Spleen (tissue), 7 donors: ENCODE measurements at regions not wholly inside any gene's neighbourhood (a gene's known extent, or its start where the extent isn't known, plus 50 kb on each side); places are given as distances from the start of the nearest gene placed in this dataset.

Experiments used
- POLR2A ChIP-seq, 3 donors: fragments of 450-650 bp; IDR thresholded peaks; one replicate each; pipeline ENCODE4 v1.5.1; 2017; ENCODE audit warnings: antibody characterized with exemption in 3 of 3, mild to moderate bottlenecking in 1 of 3
- POLR2AphosphoS5 ChIP-seq, 3 donors: sonication (generic); formaldehyde crosslinking; IDR thresholded peaks; one replicate each; pipeline ENCODE4 v1.5.1; 2017; ENCODE audit warnings: antibody characterized with exemption in 3 of 3
- TF ChIP-seq, protein P1 (sequence below), 11 experiments: fragments of 200-600 bp in 7 of 11; fragments of 450-650 bp in 4 of 11; sonication (generic) in 4 of 11; IDR thresholded peaks in 8 of 11; conservative IDR thresholded peaks in 3 of 11; 1 replicate in 7 of 11; 2 replicates in 4 of 11; pipeline versions ENCODE4 v1.4.0 to v1.8.0; 2016 to 2021; ENCODE audit warnings: antibody characterized with exemption in 11 of 11, inconsistent platforms in 4 of 11, mild to moderate bottlenecking in 1 of 11
- donor health status: DM: no; HTN: no; CAD: no; lungs with moderate emphysema.
- donor health status: DM: no; HTN: no; CAD: no.
- donor health status: DM: no; HTN: no; CAD: no.

DNA sequence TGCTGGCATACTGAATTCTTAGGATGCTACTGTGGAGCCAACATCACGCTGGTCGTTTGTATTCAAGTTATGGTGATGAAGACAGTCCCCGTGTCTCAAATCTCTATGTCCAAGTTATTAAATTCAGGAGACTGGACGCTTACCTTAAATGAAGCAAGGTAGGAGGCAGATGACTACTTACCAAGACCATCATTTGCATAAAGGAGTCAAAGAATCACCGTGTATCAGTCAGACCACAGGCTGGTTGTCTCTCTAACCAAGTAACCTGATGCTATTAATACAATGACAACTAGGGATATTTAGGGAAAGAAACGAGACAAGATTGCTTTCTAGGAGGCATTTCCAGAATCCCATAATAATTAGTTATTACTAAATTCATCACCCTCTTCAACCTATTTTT, 78.1 kb upstream of the FRMD6 start:
- TF ChIP-seq POLR2AphosphoS5 (IDR thresholded peaks at IDR 0.05): no peak
- TF ChIP-seq, protein P1, sequence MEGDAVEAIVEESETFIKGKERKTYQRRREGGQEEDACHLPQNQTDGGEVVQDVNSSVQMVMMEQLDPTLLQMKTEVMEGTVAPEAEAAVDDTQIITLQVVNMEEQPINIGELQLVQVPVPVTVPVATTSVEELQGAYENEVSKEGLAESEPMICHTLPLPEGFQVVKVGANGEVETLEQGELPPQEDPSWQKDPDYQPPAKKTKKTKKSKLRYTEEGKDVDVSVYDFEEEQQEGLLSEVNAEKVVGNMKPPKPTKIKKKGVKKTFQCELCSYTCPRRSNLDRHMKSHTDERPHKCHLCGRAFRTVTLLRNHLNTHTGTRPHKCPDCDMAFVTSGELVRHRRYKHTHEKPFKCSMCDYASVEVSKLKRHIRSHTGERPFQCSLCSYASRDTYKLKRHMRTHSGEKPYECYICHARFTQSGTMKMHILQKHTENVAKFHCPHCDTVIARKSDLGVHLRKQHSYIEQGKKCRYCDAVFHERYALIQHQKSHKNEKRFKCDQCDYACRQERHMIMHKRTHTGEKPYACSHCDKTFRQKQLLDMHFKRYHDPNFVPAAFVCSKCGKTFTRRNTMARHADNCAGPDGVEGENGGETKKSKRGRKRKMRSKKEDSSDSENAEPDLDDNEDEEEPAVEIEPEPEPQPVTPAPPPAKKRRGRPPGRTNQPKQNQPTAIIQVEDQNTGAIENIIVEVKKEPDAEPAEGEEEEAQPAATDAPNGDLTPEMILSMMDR (IDR thresholded peaks at IDR 0.05 in 8 of 11, conservative IDR thresholded peaks at IDR 0.05 in 3 of 11): no peak
- TF ChIP-seq POLR2A (IDR thresholded peaks at IDR 0.05): no peak
